HepG2 (cell line): ENCODE measurements at regions not wholly inside any gene's neighbourhood (a gene's known extent, or its start where the extent isn't known, plus 50 kb on each side); places are given as distances from the start of the nearest gene placed in this dataset.

Experiments used
- ATAC-seq: fragments of 200-7000 bp; cut with Tn5 transposase; 3 replicates; pipeline ENCODE4 v1.9.1; 2020; ENCODE audit warnings: mild to moderate bottlenecking, moderate library complexity
- BruUV-seq: library from RNA; stranded (reverse); fragments of 400-500 nt; replicated peaks from 2 replicates; lab custom pipeline; 2021; lab: Mats Ljungman, UMichigan
- CTCF ChIA-PET: fragments of 300-600 bp; formaldehyde crosslinking; extraction: SDS; loops from one replicate; lab custom pipeline; 2021; ENCODE audit warnings: low total read pairs, inconsistent platforms, low intra/inter-chr PET ratio; lab: Yijun Ruan, JAX
- POLR2A ChIA-PET: fragments of 350-600 bp; sonication (Branson Sonifier 250); formaldehyde crosslinking; loops from one replicate; lab custom pipeline; 2020; ENCODE audit warnings: antibody characterized with exemption, inconsistent platforms; lab: Yijun Ruan, JAX
- DNase-seq: peaks from one replicate; pipeline ENCODE4 v3.0.0-alpha.2; 2015; ENCODE audit warnings: low spot score
- FAIRE-seq: peaks from 3 replicates; lab custom pipeline; 2011; peaks lifted over from hg19 to GRCh38; lab: Jason Lieb, UNC
- H2AFZ ChIP-seq: one replicate; pipeline ENCODE4 v1.6.1; 2011; ENCODE audit warnings: low read length, inconsistent platforms
- H3K27ac ChIP-seq: fragments of 300-600 bp; 3 replicates; pipeline ENCODE4 v1.8.0; 2011; ENCODE audit warnings: mixed run types, mild to moderate bottlenecking, mixed read lengths, low read length, inconsistent platforms; ENCODE audit not compliant: insufficient read depth; ENCODE audit errors: extremely low read length
- H3K27me3 ChIP-seq, 2 experiments: fragments of 200-600 bp in 1 of 2; 2 replicates in 1 of 2; 3 replicates in 1 of 2; pipeline versions ENCODE4 v1.6.0 to v1.8.0; 2011; ENCODE audit warnings: low read length in 2 of 2, mild to moderate bottlenecking in 2 of 2, moderate library complexity in 2 of 2, inconsistent platforms in 1 of 2; ENCODE audit not compliant: insufficient read depth in 2 of 2, control insufficient read depth in 1 of 2
- H3K36me3 ChIP-seq, 2 experiments: fragments of 200-600 bp in 1 of 2; replicated peaks in 1 of 2; 2 replicates in 1 of 2; 3 replicates in 1 of 2; pipeline versions ENCODE4 v1.5.1 to v1.8.0; 2011; ENCODE audit warnings: low read length in 2 of 2, inconsistent platforms in 1 of 2; ENCODE audit not compliant: insufficient read depth in 2 of 2, control insufficient read depth in 1 of 2
- H3K4me1 ChIP-seq: 2 replicates; pipeline ENCODE4 v1.5.1; 2012; ENCODE audit warnings: low read length, inconsistent platforms; ENCODE audit not compliant: insufficient read depth
- H3K4me2 ChIP-seq: 2 replicates; pipeline ENCODE4 v1.6.0; 2011; ENCODE audit warnings: low read depth, low read length, inconsistent platforms
- H3K4me3 ChIP-seq, 3 experiments: fragments of 200-600 bp in 1 of 3; sonication (generic), shearing (Covaris generic) in 1 of 3; replicated peaks in 1 of 3; 2 replicates each; pipeline ENCODE4 v1.5.1; 2011 to 2016; ENCODE audit warnings: low read length in 3 of 3, inconsistent platforms in 2 of 3, low read depth in 2 of 3, mild to moderate bottlenecking in 2 of 3, control low read depth in 1 of 3, mixed read lengths in 1 of 3; ENCODE audit not compliant: insufficient read depth in 1 of 3
- H3K79me2 ChIP-seq: one replicate; pipeline ENCODE4 v1.6.1; 2011; ENCODE audit warnings: low read length, inconsistent platforms; ENCODE audit not compliant: insufficient read depth
- H3K9ac ChIP-seq: 2 replicates; pipeline ENCODE4 v1.6.0; 2011; ENCODE audit warnings: mild to moderate bottlenecking, low read depth, low read length, inconsistent platforms; ENCODE audit not compliant: insufficient read depth
- H3K9me3 ChIP-seq: 2 replicates; pipeline ENCODE4 v1.5.1; 2012; ENCODE audit warnings: mild to moderate bottlenecking, low read length
- H4K20me1 ChIP-seq: 2 replicates; pipeline ENCODE4 v1.6.0; 2011; ENCODE audit warnings: inconsistent platforms, mild to moderate bottlenecking, low read length, moderate library complexity; ENCODE audit not compliant: insufficient read depth
- ATF7-NPFF ChIP-seq: sonication (generic); formaldehyde crosslinking; IDR thresholded peaks from 2 replicates; pipeline ENCODE4 v1.8.1; 2023; ENCODE audit warnings: mild to moderate bottlenecking, low read depth, missing genetic modification reagents, moderate library complexity
- GPN1 ChIP-seq: sonication (generic); formaldehyde crosslinking; IDR thresholded peaks from 2 replicates; pipeline ENCODE4 v1.5.1; 2020; ENCODE audit warnings: missing genetic modification reagents, borderline replicate concordance
- SNRNP70 ChIP-seq: fragments of 200-400 bp; formaldehyde crosslinking; IDR thresholded peaks from 2 replicates; pipeline ENCODE4 v1.6.1; 2017; ENCODE audit warnings: mild to moderate bottlenecking, low read depth, low read length, moderate library complexity
- SOX13 ChIP-seq, 3 experiments: fragments of 450-650 bp in 1 of 3; sonication (generic) in 1 of 3; formaldehyde crosslinking in 1 of 3; IDR thresholded peaks in 2 of 3; conservative IDR thresholded peaks in 1 of 3; 2 replicates each; pipeline versions ENCODE4 v1.5.0 to v1.6.1; 2016 to 2020; ENCODE audit warnings: antibody characterized with exemption in 1 of 3, mild to moderate bottlenecking in 1 of 3, missing compliant biosample characterization in 1 of 3, missing genetic modification reagents in 1 of 3, moderate library complexity in 1 of 3
- SRSF1 ChIP-seq: fragments of 200-400 bp; formaldehyde crosslinking; optimal IDR thresholded peaks from 2 replicates; pipeline ENCODE3; 2017; ENCODE audit warnings: mild to moderate bottlenecking, low read depth, low read length, moderate library complexity
- UBTF ChIP-seq: sonication (generic); formaldehyde crosslinking; IDR thresholded peaks from 2 replicates; pipeline ENCODE4 v1.4.0; 2020; ENCODE audit warnings: mild to moderate bottlenecking, missing genetic modification reagents
- ZBTB10 ChIP-seq: sonication (generic); formaldehyde crosslinking; IDR thresholded peaks from 2 replicates; pipeline ENCODE4 v1.4.0; 2020; ENCODE audit warnings: missing genetic modification reagents, borderline replicate concordance
- ZFAT ChIP-seq: sonication (generic); formaldehyde crosslinking; conservative IDR thresholded peaks from 2 replicates; pipeline ENCODE4 v1.8.1; 2023; ENCODE audit warnings: missing genetic modification reagents, inconsistent platforms
- ZNF577 ChIP-seq: sonication (generic); formaldehyde crosslinking; IDR thresholded peaks from 2 replicates; pipeline ENCODE4 v1.4.0; 2020; ENCODE audit warnings: mild to moderate bottlenecking, low read depth, missing genetic modification reagents, borderline replicate concordance
- ZNF720 ChIP-seq: sonication (generic); formaldehyde crosslinking; IDR thresholded peaks from 2 replicates; pipeline ENCODE4 v1.4.0; 2020; ENCODE audit warnings: missing genetic modification reagents
- ZNF75D ChIP-seq: sonication (generic); formaldehyde crosslinking; IDR thresholded peaks from 2 replicates; pipeline ENCODE4 v1.8.1; 2023; ENCODE audit warnings: missing genetic modification reagents, mild to moderate bottlenecking, borderline replicate concordance
- WGBS: methylation state at CpG from one replicate; pipeline ENCODE4 v1.1.6; 2017; ENCODE audit warnings: low lambda C conversion rate; 5-methylcytosine and 5-hydroxymethylcytosine counted together
- in situ Hi-C: cut with HindIII; loops from 2 replicates; pipeline ENCODE4 v1.10.0; 2017; ENCODE audit warnings: low pct_unique_long_range_greater_than_20kb; ENCODE audit not compliant: extremely low pct_ligation_motif_present
- intact Hi-C: fragments of 100-400 bp; cut with micrococcal nuclease; formaldehyde crosslinking; loops from one replicate; pipeline ENCODE4 v1.10.0; 2022; ENCODE audit not compliant: unreplicated experiment

GRCh38 chr12:115260762-115261675 is 577.0 kb upstream of the TBX3 start:
- WGBS: 26% methylated on average over 7 of the region's 7 CpGs
- CTCF ChIA-PET: no interaction called here

GRCh38 chr12:115259968-115260747 is 576.2 kb upstream of the TBX3 start:
- Histone ChIP-seq H3K9me3 (no peaks in the 10 kb centered on the region), H3K27ac (no peak overlapping the region), H3K9ac (no peak overlapping the region), H3K79me2 (no peaks in the 10 kb centered on the region), H3K4me2 (peak overlapping the region; percentile 14; the same call in 1 of the 2 replicates), H2AFZ (no peak overlapping the region), H3K27me3 (no peaks in the 10 kb centered on the region; a peak in 1 of 5 replicates), H3K36me3 (no peaks in the 10 kb centered on the region), H3K4me3 (no peak overlapping the region), H3K4me1 (peaks cover 31% of the 10 kb centered on the region), H4K20me1 (no peaks in the 10 kb centered on the region)
- no TSS peak for BruUV-seq
- in situ Hi-C loops (no loop called here), intact Hi-C loops (no loop called here)
- no peak for ATAC-seq
- CTCF ChIA-PET: no interaction called here
- FAIRE-seq: no peak
- POLR2A ChIA-PET: no interaction called here
- peak; percentile 28 for DNase-seq
- WGBS: 29% methylated on average over 4 of the region's 4 CpGs
- TF ChIP-seq SOX13 (IDR thresholded peaks at IDR 0.05): no peak
- 0 out of 4 replicates have a peak, but pooled peaks of 1 of the 2 experiments have one; percentile 17 for TF ChIP-seq SOX13 (CRISPR knock-in tag; conservative IDR thresholded peaks at IDR 0.05 in 1 of 2, IDR thresholded peaks at IDR 0.05 in 1 of 2)
- no peak for TF ChIP-seq GPN1 (CRISPR knock-in tag)
- no peak for TF ChIP-seq SRSF1
- no peak for TF ChIP-seq ZBTB10 (CRISPR knock-in tag)
- TF ChIP-seq SNRNP70: no peak
- no peak for TF ChIP-seq ZNF75D (CRISPR knock-in tag)
- TF ChIP-seq UBTF (CRISPR knock-in tag): no peak

More at GRCh38 chr12:115260762-115261675, 577.0 kb upstream of the TBX3 start:
- Histone ChIP-seq H3K79me2 (no peaks in the 10 kb centered on the region), H3K9ac (no peak overlapping the region), H4K20me1 (no peaks in the 10 kb centered on the region), H3K4me3 (no peak overlapping the region; a peak in 1 of 6 replicates), H3K9me3 (no peaks in the 10 kb centered on the region), H3K36me3 (no peaks in the 10 kb centered on the region), H2AFZ (no peak overlapping the region), H3K27ac (no peak overlapping the region), H3K4me2 (peak overlapping the region; percentile 31), H3K27me3 (no peaks in the 10 kb centered on the region; a peak in 1 of 5 replicates), H3K4me1 (peaks cover 31% of the 10 kb centered on the region)
- POLR2A ChIA-PET: interaction anchor here (0.6 to 1.2 kb wide), 2 partner anchors 11 to 577 kb away, joined by 3 to 5 read pairs; partner anchors contain the start of gene TBX3
- TF ChIP-seq ZFAT (no peak), ZNF720 (no peak), ATF7-NPFF (CRISPR knock-in tag) (no peak), ZNF577 (CRISPR knock-in tag) (no peak)
- intact Hi-C loops: no loop called here
- FAIRE-seq (no peak), DNase-seq (no peak), ATAC-seq (peak; percentile 63)
- in situ Hi-C loops: no loop called here
- BruUV-seq: no TSS peak
